ENCODE measurements at regions not wholly inside any gene's neighbourhood (a gene's known extent, or its start where the extent isn't known, plus 50 kb on each side); places are given as distances from the start of the nearest gene placed in this dataset.

GRCh38 chr16:77536809-77537208 lies 102.0 kb upstream of the ADAMTS18 start:
- DNase-seq (ENCODE audit: low read depth), result no peak
- TF ChIP-seq CTCF (IDR thresholded peaks at IDR 0.05; ENCODE audit: insufficient read depth, low read depth, low read length, missing control alignments), result no peak

GRCh38 chr16:77539421-77540034 lies 104.7 kb upstream of the ADAMTS18 start:
- H3K4me3 ChIP-seq (ENCODE audit: low read length), result no peak overlapping the region
- DNase-seq (ENCODE audit: low read depth), result no peak
- no peak for TF ChIP-seq CTCF (IDR thresholded peaks at IDR 0.05; ENCODE audit: insufficient read depth, low read depth, low read length, missing control alignments)

More at GRCh38 chr16:77536809-77537208, 102.0 kb upstream of the ADAMTS18 start:
- no peak overlapping the region for H3K4me3 ChIP-seq (ENCODE audit: low read length)

- no peak for TF ChIP-seq CTCF (IDR thresholded peaks at IDR 0.05; ENCODE audit: insufficient read depth, low read depth, low read length, missing control alignments)
- DNase-seq (ENCODE audit: low read depth), result no peak
- no peak overlapping the region for H3K4me3 ChIP-seq (ENCODE audit: low read length)
These were observed 105.8 kb upstream of the ADAMTS18 start for GRCh38 chr16:77540646-77541045.

- no peak overlapping the region for H3K4me3 ChIP-seq (ENCODE audit: low read length)
- TF ChIP-seq CTCF (IDR thresholded peaks at IDR 0.05; ENCODE audit: insufficient read depth, low read depth, low read length, missing control alignments), result no peak
- no peak for DNase-seq (ENCODE audit: low read depth)
These were observed 106.3 kb upstream of the ADAMTS18 start for GRCh38 chr16:77541165-77541564.

GRCh38 chr16:77548151-77548550 lies 113.3 kb upstream of the ADAMTS18 start:
- no peak for DNase-seq (ENCODE audit: low read depth)
- no peak for TF ChIP-seq CTCF (IDR thresholded peaks at IDR 0.05; ENCODE audit: insufficient read depth, low read depth, low read length, missing control alignments)
- H3K4me3 ChIP-seq (ENCODE audit: low read length), result no peak overlapping the region

- no peak for TF ChIP-seq CTCF (IDR thresholded peaks at IDR 0.05; ENCODE audit: insufficient read depth, low read depth, low read length, missing control alignments)
- no peak for DNase-seq (ENCODE audit: low read depth)
- no peak overlapping the region for H3K4me3 ChIP-seq (ENCODE audit: low read length)
These were observed 113.9 kb upstream of the ADAMTS18 start for GRCh38 chr16:77548766-77549165.

GRCh38 chr16:77549876-77550275 lies 115.0 kb upstream of the ADAMTS18 start:
- no peak overlapping the region for H3K4me3 ChIP-seq (ENCODE audit: low read length)
- no peak for DNase-seq (ENCODE audit: low read depth)
- TF ChIP-seq CTCF (IDR thresholded peaks at IDR 0.05; ENCODE audit: insufficient read depth, low read depth, low read length, missing control alignments), result no peak
